HG03565 (cell line): ENCODE measurements at regions not wholly inside any gene's neighbourhood (a gene's known extent, or its start where the extent isn't known, plus 50 kb on each side); places are given as distances from the start of the nearest gene placed in this dataset.

ENCODE experiments used
- ATAC-seq: cut with Tn5 transposase; IDR thresholded peaks from one replicate; pipeline ENCODE4 v1.9.1; 2021; ENCODE audit warnings: mild to moderate bottlenecking, moderate library complexity; ENCODE audit not compliant: unreplicated experiment

DNA sequence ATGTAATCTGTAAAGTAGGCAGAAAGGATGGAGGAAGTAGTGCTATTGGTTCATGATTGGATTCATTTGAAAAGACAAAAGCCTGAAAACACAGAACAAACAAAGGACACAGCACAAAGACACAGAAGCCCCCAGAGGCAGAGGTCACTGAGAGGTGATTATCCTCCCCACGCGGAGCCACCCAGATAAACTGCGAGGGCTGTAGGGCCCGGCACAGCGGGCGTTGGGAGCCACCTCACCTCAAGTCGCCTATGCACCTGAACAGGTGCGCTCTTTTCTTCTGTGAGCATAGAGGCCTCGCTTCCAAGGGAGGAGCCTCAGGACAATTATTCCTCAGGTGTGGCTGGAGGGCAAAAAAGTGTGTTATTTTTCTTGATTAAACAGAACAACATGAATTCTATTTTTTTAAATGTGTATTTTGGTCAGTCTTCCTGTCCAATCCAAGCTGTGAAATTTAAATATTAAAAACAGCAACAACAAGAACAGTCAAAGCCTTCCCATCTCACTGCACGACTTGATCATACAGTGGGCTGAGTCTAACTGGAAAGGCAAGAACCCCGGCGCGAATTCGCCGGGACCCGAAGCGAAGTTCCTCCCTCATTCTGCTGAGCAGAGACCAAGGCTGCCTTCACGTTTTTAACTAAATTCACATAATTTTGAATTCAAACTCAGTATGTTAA lies 205.3 kb downstream of the THBS2 start:
- ATAC-seq: no peak

DNA sequence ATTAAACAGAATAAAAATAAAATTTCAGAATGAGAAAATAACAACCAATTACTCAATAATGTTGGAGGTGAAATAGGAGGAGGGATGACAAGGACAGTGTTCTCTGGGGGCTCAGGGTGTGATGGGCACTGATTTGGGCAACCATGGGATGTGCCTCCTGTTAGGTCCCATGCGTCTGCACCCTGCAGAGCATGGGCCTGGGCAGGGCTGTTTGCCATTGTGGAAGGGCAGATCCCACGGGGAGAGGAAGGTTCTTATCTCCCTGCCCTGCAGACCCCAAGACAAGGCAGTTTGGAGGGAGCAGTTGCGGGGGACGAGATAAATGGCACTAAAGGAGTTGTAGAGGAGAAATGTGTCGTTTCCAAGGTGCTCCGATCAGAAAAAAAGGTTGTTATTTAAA lies 206.3 kb downstream of the THBS2 start:
- ATAC-seq: no peak

DNA sequence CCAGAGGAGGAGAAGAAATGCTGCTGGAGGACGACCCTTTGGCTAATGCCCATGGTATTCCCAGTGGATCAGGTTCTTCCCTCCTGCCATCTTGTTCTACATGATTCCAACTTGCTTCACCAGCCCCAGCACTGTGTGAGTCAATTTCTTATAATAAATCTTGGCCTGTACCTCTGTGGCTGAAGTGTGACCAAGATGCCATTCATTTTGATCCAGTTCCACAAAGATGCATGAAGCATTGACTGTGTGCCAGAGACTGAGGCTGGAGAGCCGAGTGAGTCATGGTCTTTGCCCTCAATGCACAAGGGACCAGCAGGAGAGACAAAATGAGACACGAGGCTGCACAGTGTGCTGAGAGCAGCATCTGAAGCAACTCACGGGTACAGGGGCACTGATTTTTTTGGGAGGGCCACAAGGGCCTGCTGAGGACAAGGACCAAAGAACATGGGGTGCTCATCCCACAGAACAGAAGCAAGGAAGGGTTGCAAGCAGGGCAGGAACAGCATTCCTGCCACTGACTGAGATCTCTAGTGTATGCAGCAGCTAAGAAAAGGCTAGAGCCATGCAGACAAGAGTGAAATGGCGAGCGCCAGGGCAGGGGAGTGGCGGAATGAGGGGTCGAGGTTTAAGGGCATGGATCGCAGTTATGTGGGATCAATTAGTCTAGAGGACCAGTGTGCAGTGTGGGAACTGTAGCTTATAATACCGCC lies 207.0 kb downstream of the THBS2 start:
- ATAC-seq: no peak

DNA sequence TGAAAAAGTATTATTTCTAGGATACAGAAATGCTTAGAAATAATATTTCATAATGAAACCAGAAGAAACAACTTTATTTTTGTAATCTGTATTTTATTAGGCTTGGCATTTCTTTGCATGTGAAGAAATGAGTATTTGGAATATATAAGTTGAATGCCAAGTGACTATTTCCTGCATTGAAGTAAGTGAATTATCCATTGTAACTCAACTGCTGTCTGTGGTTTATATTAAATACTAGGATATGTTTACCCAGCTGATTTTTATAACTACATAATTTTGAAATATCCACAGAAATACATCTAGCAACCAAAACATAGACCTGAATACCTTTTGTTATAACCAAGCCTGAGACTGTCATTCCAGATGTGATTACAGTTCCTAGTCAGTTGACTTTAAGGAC lies 207.6 kb downstream of the THBS2 start:
- no peak for ATAC-seq

DNA sequence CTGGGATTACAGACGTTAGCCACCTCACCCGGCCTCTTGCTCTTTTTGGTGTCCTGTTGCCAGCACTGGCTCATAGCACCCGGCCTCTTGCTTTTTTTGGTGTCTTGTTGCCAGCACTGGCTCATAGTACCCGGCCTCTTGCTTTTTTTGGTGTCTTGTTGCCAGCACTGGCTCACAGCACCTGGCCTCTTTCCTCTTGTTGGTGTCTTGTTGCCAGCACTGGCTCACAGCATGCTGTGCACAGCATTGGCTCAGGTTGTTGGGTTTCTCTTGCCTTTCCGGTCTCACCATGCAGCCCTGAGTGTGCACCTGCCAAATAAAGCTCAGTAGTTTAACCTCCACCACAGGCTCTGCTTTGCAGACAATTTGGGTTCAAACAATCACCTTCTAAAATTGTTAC lies 208.2 kb downstream of the THBS2 start:
- ATAC-seq: no peak

DNA sequence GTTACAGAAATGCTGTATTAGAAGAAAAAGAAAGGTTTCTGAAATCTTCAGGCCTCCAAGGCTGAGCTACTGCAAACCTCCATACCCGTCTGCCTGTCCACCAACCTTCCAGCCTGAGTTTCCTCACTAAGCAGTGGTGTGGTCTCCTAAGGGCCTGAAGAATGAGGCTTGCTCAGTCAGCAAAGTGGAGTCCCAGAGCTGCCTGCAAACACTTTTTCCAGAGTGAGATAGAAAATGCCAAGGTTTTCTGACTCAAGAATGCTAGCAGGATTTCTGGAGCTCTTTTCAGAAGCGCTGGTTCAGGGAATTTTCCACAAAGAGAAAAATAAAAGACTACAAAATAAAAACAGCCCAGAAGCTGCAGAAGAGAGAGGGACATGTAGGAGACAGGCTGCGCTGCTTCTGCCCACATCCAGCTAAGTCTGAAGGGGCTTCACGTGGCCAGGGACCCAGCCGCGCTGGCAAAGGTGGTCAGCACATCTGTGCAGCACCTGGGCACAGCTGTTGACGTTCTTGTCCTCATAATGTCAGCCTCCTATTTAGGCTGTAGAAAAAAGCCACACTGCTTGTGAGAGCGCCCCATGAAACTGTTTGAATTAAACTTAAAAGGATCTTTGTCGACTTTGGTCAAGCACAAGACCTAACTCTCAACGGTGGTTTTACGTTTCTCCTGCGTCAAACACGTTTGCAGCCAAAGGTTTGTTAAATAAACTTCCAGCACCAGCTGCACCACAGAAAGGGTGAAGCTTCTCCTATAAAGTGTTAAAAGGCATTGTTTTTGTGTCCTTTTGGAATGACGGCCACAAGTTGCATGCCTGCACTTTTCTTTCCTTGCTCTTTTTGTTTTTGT lies 209.0 kb downstream of the THBS2 start:
- ATAC-seq: no peak

DNA sequence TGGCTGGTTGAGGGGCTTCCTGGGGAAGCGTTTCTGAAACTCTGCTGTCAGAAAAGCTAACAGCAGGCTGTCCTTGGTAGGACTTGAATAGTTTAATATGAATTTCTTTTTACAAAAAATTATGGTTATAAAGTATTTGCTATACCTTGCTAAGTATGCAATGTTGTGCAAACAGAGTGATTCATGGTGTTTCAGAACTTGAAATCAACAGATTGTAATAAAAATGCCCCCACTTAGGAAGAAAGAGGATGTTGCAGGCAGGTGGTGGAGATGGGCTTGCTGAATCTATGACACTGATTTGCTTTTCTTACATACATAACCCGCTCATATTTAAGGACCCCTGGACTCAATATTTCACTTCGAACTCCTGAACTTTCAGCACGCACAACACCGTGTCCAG lies 211.6 kb downstream of the THBS2 start:
- no peak for ATAC-seq

DNA sequence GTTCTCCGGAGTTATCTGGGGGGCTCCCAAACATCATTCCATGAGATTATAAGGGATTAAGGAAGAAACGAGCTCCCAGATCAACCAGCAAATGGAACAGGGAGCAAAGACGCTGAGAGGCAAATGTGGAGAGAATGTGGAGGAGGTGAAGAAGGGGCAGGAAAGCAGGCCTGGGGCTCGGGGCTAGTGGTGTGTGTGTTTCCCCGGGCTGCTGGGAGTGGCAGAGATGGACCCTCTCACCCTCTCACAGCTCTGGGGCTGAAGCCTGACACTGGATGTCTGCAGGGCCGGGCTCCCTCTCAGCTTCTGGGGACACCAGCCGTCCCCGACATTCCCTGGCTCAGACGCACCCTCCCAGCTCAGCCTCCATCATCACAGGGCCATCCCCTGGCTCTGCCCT lies 212.6 kb downstream of the THBS2 start:
- no peak for ATAC-seq

DNA sequence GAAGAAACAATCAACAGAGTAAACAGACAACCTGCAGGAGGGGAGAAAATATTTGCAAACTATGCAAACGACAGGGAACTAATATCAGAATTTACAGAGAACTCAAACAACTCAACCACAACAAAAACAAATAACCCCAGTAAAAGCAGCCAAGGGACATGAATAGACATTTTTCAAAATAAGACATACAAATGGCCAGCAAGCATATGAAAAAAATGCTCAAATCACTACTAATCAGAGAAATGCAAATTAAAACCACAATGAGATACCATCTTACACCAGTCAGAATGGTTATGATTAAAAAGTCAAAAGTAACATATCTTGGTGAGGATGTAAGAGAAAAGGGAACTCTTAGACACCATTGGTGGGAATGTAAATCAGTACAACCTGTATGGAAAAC lies 215.0 kb downstream of the THBS2 start:
- ATAC-seq: no peak

DNA sequence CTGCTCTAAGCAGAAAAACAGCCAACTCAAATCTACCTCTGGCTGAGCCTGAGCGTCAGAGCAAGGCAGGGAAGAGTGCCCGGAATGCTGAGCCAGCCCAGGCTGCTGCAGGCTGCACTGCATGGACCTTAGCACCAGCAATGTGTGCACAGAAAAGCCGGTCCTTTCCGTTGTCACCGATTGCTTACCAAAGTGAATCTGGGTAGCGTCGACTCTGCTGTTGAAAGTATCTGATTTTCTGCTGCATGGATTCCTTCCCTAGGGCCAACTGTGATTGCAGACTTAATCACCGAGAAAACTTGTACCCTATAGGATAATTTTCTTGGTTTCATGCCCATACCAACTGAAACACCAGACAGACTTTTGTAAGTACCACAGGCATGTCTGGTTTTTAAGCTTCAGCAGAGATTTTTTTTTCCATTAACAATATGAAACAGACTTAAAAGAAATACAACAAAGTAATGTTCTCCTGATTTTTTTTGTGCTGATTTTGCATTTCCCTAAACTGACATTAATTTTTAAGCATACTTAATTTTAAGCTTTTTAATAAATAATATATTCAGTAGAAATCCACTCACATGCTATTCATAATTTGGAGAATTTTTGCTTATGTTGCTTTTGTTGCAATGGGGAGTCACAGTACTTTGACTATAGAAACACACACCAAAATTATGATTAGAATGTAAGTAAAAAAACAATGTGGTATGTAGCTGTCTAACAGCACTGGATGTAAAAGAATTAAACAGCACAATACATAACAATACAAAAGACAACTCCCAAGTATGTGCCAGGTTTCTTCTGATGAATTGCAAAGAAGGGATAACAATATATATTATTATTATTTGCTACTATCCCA lies 218.0 kb downstream of the THBS2 start:
- ATAC-seq: no peak

DNA sequence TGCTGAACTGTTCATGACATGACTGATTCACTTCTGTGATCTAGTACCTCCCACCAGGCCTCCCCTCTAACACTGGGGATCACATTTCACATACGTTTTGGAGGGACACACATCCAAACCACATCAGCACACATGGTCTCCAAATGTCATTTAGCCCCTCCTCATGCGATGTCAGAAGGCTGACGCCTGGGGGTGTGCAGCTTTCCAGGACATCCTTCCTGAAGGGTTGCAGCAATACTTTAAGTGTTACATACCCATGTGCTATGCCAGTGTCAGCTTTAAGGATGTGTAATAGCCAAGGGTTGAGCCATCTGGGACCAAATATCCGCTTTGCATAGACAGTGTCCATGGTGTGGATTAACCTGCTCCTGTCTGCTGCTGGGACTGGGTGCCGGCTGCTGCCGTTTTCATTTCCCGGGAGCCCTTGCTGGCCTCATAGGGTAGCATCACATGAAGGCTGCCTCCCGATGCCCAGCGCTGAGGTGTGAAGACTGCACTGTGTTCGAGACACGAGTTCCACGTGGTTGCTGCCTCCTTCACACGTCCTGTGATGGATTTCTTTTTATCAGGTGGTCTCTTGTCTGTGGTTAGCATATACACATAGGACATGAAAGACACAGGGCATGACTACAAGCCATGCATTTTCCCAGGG lies 219.0 kb downstream of the THBS2 start:
- ATAC-seq: no peak

DNA sequence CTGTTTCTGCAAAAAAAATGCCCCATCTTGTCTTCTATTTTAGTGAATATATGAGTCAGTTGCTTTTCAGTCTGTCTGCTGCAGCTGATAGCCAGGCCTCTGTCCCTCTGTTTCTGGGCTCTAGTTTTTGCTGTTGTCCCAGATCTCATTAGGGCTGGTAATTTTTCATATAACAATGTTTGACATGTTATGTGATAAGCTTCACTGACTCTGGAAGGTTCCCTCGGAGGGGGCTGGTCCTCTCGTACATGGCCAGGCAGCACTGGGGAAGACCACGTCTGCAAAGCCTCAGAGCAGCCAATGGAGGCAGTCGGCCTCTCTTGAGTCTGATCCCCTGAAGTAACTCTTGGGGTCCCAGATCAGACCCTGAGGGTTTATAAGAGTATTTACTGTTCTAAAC lies 223.8 kb downstream of the THBS2 start:
- ATAC-seq: no peak

DNA sequence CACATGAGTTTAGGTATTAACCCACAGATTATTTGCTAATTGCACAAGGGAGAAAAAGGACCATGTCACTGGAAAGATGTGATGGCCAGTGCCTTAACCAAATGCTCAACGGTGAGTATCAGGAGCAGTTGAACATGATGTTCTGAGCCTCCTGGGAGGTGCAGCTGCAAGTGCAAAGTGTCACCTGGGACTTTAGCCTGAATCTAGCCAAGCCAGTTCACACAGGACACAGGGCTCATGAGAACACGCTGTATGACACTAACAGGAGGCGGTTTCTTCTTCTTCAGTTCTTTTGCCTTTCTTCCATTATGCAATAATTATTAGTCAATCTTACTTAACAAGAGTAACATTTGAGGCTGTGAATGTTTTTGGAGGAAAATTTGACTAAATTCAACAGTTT lies 225.3 kb downstream of the THBS2 start:
- no peak for ATAC-seq

DNA sequence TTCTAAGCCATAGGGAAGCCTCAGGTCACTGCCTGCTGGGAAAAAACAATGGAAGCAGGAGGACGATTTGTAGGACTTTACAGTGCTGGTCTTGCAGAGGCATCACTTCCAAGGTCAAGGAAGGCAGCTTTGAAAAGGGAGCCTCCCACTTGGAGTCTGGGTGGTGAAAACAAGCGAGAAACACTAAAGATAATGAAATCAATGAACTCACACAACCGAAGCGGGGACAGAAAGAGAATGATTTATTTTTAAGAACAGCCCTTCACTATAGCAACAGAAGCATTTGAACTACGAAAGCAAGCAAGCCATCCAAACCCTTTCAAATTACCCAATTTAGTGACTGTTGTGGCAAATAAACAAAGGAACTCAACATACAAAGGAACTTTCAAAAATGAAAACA lies 227.5 kb downstream of the THBS2 start:
- no peak for ATAC-seq

DNA sequence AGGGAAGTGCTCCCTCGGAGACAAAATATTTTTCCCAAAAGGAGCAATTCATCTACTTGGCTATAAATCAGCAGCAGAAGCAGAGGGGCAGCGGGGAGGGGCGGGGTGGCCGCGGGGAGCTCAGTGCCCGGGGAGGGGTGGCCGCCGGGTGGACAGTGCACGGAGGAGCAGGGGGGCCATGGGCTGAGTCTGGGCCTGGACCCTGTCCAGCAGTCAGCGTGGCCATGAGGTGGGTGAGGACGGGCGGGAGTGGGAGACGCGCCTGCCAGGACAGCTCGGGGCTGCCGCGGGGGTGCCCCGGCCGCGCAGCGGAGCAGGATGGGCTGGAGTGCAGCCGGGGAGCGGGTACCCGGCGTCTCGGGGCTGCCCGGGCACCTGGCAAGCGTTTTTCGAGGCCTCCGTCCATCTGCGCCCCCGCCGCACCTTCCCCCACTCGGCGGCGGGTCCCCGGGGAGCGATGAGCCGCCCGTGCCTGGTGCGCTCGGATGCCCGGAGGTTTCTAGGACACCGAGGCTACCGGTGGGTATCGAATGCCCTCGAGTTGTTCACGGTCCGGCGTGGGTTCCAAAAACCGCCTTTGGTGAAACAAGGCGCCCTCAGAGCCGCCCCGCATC lies 229.5 kb downstream of the THBS2 start:
- ATAC-seq: no peak

DNA sequence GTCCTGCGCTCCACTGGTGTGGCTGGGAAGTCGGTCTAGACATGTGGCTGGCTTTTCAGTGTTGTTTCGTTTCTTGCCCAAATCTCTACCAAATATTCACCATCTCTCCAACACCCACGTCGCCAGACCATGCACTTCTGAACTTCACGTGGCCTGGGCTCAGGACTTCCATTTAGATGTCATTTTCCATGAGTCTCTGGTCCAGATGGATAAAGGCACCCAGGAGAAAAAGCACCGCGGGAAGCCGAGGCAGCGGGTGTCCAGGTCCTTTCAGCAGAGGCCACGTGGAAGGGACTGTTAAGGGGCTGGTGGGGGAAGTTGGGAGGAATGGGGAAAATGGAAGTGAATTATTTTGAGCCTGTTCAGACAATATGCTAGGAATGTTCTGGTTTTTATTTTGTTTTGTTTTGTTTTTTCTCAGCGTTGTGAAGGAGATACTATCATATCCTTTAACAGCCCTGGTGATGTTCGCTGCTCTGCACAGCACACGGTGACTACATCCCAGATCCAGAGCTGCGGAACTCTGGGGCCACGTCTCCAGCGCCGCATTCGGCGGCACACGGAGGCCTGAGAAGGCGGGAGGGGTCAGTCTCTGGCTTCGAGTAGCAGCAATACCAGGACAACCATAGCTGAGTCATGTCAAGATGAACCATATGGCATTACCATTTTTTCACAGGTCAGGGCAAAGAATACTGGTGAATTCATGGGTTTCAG lies 230.3 kb downstream of the THBS2 start:
- no peak for ATAC-seq

DNA sequence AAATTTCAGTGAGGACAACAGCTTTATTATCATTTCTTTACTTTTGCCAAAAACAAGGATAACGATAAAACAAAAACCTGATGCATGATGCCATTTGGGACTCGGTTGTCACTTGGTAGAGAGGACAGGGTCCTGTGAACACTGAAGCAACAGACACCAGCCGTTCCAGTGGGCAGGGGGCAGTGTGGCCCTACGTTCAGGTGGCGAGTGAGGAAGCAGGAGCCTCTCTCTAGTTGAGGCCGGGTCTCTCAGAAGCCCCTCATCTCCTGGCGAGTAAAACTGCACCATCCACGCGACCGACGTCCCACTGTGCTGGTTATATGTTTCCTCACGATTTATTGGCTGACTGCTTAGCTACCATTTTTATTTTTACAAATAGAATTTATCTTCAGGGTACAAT lies 231.6 kb downstream of the THBS2 start:
- ATAC-seq: no peak

DNA sequence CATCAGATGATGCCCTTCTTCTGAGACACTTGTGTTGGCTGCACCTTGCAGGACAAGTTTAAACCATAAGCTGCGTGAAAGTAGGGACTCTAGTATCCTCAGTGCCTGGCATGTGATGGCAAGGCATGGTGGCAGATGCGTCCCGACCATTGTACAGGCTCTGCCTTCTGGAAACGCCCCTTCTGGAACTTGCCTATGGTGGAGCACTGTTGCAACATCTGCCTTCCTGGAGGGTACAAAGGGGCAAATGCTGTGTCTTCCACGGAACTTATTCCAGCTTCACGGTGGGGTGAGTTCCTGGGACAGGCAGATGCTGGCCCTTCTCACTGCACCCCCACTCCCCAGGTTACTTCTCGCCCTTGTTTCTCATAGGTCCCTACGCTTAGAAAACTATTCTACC lies 232.8 kb downstream of the THBS2 start:
- no peak for ATAC-seq

DNA sequence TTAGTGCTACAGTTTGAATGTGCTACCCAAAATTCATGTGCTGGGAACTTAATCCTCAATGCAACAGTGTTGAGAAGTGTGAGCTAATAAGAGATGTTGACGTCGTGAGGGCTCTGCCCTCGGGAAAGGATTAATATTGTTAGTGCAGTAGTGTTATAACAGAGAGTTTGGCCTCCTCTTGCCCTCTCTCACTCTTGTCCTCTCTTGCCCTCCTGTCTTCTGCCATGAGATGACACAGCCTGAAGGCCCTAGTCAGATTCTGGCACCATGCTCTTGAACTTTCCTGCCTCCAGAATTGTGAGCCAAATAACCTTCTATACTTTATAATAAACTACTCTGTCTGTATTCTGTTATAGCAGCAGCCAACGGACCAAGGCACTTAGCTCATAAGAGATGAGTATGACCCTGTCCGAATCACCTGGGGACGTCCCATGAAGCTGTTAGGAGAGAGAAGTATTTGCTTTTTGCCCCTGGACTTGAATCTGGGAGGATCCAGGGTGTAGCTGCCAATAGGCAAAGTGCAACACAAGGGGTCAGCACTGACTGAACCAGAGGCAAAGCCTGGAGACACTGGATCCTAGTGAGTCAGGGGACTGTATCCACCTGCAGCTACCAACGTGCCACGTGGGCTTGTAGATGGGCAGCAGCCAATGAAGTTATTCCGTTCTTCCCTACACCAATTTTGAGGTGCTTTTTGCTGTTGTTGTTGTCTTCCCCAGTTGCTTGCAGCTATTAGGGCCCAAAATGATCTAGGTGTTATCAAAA lies 233.7 kb downstream of the THBS2 start:
- ATAC-seq: no peak
